GM18867 (cell line): ENCODE measurements at regions not wholly inside any gene's neighbourhood (a gene's known extent, or its start where the extent isn't known, plus 50 kb on each side); places are given as distances from the start of the nearest gene placed in this dataset.
"Not testable (repeated sequence)": the region's sequence is repeated elsewhere in the genome, so short reads cannot be mapped to it uniquely, and the experiment has no call there.

ENCODE experiments used
- ATAC-seq: cut with Tn5 transposase; IDR thresholded peaks from one replicate; pipeline ENCODE4 v1.9.1; 2021; ENCODE audit warnings: mild to moderate bottlenecking, moderate library complexity; ENCODE audit not compliant: unreplicated experiment

- no peak for ATAC-seq
These were observed 84.7 kb upstream of the ALCAM start for GRCh38 chr3:105281989-105282388.

GRCh38 chr3:105284876-105285275 lies 81.8 kb upstream of the ALCAM start:
- no peak for ATAC-seq

- no peak for ATAC-seq
These were observed 81.0 kb upstream of the ALCAM start for GRCh38 chr3:105285653-105286241.

GRCh38 chr3:105293441-105293840 lies 73.3 kb upstream of the ALCAM start:
- no peak for ATAC-seq

- ATAC-seq = not testable (repeated sequence)
These were observed 70.4 kb upstream of the ALCAM start for GRCh38 chr3:105296182-105296822.

GRCh38 chr3:105304487-105304886 lies 62.2 kb upstream of the ALCAM start:
- no peak for ATAC-seq

- no peak for ATAC-seq
These were observed 51.6 kb upstream of the ALCAM start for GRCh38 chr3:105315144-105315543.

- no peak for ATAC-seq
These were observed 50.9 kb upstream of the ALCAM start for GRCh38 chr3:105315815-105316214.

GRCh38 chr3:105316331-105316730 lies 50.4 kb upstream of the ALCAM start:
- no peak for ATAC-seq
